GM04503 (cell line): ENCODE measurements at regions not wholly inside any gene's neighbourhood (a gene's known extent, or its start where the extent isn't known, plus 50 kb on each side); places are given as distances from the start of the nearest gene placed in this dataset.

Source experiments
- DNase-seq: peaks from one replicate; pipeline ENCODE4 v3.0.0-alpha.2; 2012; ENCODE audit warnings: low read depth

DNA sequence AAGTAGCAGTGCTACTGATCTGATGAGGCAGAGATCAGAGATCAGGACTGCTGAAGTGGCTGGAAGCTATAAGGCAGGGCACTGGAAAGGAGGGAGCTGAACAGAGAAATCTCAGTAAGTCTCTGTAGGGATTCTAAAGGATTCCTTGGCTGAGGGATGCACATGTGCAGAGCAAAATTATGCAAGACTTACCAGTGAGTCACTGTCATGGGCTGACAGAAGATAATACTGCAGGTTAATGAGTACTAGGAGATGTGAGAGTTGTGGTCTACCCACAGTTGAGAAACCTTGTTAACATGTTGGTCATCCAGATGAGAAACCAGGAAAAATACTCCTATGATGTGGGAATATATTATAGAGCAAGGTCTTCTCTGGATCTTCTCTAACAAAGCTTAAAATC, 378.1 kb downstream of the HAPSTR1 start:
- no peak for DNase-seq

DNA sequence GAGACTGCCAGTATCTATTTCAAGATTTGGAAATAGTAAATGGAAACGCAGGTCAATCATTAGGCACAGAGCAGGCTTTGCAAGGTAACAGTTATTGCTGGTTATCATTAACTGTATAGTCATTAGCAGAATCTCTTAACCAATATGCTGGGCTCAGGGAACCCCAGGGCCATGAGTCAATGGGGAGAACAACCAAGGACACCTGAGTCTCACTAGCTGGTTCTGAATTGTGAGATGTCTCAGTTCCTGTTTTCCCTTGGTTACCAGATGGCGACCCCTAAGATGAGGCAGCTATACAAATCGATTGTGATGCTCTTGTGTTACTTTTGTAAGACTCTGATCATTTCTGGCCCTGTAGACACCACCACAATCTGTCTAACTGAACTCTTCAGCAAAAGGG, 385.3 kb downstream of the HAPSTR1 start:
- no peak for DNase-seq

DNA sequence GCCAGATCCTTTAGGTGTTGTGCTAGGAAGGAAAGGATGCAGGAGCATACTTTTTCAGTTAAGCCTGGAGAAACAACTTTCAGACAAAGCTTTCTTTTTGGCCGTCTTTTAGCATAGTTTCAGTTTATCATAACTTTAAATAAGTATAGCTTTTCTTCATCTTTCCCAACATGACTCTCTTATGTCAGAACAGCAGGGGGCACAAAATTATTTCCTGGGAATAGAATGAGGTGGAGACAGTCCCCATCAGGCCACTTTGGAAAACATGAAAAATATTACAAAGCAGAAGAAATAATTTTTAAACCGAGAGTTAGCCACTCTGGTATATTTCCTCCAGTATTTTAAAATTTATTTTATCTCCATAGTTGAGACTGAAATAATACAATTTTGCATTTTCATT, 387.6 kb downstream of the HAPSTR1 start:
- no peak for DNase-seq

DNA sequence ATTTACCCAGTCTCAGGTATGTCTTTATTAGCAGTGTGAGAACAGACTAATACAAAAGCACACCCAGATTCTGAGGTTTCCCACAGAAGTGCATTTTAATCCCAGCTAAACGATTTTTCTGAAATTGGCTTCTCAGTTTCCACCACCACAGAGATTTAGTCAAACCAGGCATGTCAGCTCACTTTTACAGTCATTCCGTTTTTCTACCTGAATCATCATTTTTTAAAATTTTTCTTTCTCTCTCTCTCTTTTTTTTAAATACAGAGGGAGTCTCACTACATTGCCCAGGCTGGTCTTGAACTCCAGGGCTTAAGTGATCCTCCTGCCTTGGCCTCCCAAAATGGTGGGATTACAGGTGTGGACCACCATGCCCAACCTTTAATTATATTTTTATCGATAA, 389.1 kb downstream of the HAPSTR1 start:
- DNase-seq: no peak

DNA sequence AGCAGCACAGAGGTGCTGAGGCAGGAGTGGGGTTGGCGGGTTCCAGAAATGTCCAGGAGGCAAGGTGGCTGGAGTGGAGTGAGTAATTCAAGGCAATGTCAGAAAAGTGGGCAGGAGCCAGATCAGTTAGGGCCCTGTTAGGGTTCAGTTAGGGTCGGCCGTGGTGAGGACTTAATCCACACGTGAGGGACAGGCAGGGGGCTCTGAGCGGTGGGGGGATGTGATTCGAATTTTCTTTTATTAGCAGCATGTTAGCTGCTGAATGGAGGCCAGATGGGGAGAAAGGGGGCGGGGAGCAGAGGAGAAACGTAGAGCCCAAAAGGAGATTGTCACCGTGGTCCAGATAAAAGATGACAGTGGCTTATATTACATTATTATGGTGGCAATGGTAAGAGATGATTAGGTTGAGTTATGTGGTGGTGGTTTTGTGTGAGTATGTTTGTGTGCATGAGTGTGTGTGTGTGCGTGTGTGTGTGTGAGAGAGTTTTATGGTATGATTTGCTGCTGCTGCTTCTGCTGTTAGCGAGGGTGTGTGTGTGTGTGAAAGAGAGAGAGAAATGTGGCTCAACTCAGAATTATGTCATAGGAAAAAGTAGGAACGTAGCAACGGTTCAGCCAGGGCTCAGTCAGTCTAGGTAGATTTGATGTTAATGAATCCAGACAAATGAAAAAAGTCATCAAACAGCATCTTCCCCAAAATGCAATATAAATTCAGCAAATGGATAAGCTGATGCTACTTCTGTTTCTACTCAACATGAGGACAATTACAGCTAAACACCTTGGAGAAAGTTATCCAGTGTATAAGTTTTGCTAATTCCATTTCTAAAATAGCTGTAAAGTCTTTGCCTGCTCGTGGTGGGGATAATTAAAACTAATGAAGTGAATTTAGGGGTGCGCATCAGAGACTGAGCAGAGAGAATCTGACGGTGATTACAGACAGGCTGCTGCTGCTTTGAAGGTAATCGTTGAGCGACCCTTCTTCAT, 390.6 kb downstream of the HAPSTR1 start:
- DNase-seq: no peak

DNA sequence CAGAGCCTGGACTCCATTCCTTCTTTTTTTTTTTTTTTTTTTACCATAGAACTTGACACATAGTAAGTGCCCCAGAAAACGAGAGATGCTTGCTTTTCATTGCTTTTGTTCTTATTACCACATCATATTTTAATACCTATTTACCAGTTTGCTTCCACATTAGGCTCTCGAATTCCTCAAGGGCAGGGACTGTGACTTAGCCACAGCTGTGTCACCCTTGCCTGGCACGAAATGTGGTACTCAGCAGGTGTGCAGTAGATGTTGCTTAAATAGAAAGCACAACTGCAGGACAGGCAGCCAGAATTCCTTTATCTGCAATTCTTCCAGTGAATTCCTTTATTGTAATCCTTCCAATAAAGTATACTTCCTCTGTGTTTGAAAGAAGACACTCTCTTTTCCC, 393.0 kb downstream of the HAPSTR1 start:
- no peak for DNase-seq

DNA sequence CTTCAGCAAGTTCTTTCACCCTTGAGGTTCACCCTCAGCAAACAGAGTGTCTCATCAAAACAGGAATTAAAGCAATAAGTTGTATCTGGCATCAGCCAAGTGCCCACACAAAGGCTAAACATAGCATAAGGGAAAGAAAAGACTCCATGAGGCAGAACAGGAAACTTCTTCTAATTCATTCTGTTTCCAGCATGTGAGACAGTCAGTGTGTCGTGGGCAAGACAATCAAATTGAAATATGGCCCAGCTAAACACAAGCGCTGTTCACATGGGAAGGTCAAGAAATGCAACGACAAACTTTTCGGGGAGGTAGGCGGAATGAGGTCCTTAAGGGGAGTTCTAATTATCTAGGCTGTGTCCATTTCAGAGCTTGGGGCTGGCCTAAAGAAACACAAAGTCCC, 393.4 kb downstream of the HAPSTR1 start:
- DNase-seq: no peak

DNA sequence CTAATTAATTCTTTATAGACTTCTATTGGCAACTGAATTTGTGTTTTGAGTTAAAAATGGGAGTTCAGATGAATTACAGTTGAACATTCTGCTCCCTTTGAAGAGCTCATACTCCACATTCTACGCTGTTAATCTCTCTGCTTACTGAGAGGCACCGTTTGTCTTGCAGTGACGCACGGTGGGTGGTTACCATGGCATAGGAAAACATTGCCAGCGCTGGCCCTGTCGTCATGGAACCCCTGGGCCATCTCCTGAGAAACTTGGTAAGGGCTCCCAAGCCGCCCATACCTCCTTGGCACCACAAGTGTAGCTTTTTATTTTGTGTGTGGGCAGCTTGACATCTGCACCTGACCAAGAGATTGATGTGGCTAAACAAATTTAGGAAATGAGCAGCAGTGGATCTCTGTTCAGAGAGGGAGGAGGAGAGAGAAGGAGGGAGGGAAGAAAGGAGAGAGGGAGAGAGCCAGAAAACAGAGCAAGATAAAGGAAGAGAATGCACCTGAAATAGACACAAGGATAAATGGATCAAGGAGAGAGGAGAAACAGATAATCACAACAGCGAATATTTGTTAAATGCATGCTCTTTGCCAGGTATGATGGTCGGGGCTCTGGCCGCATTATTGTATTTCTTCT, 398.5 kb downstream of the HAPSTR1 start:
- DNase-seq: no peak

DNA sequence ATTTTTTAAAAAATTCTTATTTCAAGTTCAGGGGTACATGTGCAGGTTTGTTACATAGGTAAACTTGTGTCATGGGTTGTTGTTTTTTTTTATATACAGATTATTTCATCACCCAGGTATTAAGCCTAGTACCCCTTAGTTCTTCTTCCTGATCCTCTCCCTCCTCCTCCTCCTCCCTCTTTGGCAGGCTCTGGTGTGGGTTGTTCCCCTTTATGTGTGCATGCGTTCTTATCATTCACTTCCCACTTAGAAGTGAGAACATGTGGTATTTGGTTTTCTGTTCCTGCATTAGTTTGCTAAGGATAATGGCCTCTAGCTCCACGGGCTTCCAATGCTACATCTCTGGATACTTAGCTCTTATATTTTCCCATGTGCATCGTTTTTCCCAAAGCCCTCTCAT, 404.4 kb downstream of the HAPSTR1 start:
- DNase-seq: no peak

DNA sequence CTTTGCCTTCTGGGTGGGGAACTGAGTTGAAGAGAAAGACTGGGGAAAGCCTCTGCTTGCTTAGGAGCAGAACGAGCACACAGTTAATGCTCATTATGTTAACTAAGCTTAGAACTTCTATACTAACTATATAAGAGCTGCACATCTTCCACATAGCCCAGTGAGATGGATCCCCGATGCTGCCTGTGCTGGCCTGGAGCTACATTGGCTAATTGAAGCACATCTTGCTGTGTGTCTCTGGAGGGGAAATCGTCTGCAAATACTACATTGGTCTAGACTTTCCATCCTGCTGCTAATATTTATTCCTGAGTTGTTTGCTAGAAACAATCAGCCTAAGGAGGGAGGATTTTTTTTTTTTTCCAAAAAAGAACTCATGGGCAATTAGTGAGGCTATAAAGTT, 406.3 kb downstream of the HAPSTR1 start:
- no peak for DNase-seq

DNA sequence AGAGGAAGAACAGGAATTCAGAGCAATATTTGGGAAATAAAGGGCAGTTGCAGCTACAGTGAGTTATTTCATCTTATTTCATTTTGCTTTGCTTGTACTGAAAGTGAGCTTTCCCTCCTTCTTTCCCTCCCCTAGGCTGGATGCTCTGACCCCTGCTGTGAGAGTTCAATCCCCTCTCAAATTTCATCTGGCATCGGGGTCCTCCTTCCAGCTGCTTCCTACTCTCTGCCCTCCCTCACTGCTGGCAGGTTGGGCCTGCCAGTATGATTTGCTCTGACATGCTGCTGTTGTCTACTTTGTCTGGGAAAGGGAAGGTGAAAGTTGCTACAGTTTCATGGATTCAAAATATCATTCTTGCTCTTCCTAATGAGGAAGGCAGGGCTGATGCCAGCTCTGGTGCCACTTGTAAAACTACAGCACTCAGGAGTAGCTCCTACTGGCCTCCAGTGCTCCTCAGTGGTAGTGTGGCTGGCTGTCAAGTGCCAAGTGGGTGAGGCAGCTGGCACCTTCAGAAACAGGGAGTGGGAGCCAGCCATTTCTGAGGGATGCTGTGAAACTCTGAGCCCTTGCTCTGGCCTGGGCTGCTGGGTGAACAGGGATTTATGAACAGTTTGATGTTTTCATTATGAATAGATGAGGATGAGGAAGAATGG, 408.6 kb downstream of the HAPSTR1 start:
- DNase-seq: no peak

DNA sequence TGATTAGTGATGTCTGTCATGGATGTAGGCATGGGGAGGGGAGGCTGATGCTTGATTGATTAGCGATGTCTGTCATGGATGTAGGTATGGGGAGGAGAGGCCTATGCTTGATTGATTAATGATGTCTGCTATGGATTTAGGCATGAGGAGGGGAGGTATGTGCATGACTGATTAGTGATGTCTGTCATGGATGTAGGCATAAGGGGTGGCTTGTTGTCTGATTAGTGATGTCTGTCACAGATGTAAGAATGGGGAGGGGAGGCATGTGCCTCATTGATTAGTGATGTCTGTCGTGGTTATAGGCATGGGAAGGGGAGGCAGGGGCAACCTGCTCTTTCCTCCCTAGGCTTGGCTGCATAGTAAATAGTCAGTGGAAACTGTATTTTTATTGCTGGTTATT, 409.4 kb downstream of the HAPSTR1 start:
- no peak for DNase-seq

DNA sequence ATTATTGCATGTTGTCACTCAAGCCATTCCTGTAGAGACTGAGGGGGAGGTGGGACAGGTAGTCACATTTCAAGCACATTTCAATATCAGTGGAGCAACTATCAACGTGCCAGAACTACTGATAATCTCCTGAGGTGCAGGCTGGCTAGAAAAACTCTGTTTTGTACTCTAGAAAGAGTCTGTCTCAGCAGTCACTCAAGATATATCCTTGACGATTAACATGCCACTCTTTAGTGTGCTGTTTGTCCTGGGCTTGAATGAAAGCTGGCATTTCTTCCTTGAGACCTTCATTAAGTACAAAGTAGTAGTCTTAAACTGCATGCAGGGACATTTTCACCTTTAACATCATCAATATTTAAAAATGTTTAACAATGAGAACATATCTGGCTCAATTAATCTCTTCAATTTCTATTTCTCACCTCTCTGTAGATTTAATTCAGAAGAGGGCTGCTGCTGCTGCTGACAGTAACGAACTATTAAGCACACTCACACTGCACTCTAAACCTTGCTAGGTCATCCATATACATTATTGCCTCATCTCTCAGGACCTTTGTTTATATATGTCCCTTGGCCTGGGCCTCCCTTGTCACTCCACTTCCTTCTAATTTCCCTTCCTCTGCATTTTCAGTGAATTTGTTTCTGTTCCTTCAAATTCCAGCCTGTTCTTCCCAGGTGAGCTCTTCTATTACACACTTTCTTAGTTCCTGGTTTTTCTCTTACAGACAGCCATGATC, 412.0 kb downstream of the HAPSTR1 start:
- no peak for DNase-seq

DNA sequence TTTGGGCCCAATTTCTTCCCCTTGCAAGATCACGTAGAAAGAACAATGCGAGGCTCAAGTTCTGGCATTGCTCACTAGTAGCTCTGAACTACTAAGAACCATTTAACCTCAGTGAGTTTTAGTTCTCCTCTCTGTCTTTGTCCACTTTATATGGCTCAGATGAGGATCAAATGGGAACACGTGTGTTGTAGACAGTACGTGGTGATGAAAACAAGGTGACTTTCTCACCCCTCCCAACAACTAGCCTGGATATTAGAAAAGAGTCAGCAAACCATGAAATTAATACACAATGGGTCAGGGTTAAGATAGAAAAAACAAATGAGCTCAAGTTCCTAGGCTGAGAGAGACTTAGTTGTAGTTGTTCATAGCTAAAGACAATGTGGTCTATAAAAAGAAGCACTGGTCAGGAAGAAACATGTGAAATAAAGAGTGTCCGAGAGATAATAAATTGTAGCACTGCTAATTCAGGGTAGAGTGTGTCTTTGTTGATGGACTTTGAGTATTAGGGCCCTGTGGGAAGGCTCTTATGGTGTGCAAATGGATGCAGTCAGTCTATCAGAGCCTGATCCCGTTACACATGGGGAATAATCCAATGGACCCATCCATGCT, 417.0 kb downstream of the HAPSTR1 start:
- DNase-seq: no peak

DNA sequence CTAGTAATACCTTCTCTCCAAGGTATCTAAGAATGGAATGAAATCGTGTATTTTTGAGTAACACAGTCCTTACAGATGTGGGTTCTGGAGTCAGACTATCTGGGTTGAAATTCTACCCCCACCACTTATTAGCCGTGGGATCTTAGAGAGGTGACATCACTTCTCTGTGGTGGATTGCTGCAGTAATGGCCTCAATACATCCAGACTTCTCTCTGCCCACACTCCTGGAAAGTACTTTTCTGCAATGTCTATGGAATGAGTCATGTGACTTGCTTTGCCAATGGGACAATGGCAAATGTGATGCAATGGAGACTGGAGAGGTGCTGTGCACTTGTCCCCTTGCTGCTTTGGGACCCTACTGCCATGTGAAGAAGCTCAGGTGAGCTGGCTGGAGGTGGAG, 418.2 kb downstream of the HAPSTR1 start:
- no peak for DNase-seq

DNA sequence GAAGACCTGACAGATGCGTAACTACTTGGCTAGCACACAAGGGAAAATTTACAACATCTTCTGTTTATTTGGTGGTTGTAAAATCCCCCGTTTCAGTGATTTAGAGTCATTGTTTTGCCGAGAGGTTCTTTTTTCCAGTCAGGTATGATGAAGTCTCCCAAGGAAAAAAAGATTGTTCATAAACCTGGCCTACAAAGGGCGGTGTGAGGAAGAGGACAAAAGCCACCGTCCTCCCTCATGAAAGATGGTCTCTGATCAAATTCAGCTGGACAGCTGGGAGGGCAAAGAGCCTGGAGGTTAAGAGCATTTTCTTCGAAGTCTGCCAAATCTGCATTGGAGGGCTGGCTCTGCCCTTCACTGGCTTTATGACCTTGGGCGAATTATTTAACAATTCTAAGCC, 419.9 kb downstream of the HAPSTR1 start:
- DNase-seq: no peak

DNA sequence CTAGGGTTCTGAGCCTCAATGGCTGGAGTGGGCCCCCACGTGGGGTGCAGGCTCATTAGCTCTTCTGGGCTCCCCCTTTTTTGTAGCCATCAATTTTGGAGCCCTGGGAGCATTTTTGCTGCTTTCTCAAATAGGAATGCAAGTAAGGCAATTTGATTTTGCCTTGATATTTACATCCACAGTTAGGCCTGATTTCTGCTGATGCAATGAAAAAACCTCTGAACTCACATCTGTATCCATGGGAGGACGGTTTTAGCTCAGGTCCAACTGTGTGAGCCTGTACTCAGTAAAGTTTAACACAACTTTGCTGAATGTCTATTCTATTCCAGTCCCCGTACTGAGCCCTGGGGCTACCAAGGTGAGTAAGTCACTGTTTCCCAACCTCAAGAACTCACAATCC, 425.0 kb downstream of the HAPSTR1 start:
- no peak for DNase-seq

DNA sequence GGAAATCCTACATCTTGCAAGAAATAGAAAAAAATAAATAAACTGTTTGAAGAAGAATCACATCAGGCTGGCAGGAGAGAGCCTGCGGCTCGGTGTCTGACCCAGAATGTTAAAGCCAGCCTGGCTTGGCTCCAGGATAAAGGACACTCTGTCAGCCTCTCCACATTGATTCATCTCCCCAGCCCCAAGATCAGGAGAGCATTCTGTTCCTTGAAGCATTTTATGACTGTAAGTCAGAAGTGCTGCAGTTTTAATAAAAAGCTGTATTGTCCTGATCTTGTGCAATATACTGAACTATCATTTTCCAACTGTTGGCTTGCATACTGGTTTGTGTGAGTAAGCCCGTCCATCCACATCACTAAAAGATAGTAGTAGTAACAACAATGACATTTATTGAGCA, 426.6 kb downstream of the HAPSTR1 start:
- no peak for DNase-seq

DNA sequence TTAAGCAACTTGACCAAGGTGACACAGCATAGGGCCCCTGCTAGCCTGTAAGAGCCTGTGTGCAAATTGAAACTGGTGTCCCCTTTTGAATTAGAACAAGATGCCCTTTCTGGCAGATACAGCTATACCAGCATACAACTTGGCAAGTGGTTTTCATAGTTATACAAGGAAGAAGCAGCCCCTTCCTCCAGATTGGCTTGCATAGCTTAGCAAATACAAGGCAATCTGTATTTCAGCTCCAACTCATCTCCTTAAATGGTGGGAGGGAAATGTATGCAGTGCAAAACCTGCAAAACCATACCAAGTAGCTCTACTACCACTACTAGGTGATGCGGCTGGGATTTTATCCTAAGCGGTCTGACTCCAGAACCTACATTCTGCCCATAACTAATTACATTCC, 427.1 kb downstream of the HAPSTR1 start:
- no peak for DNase-seq

DNA sequence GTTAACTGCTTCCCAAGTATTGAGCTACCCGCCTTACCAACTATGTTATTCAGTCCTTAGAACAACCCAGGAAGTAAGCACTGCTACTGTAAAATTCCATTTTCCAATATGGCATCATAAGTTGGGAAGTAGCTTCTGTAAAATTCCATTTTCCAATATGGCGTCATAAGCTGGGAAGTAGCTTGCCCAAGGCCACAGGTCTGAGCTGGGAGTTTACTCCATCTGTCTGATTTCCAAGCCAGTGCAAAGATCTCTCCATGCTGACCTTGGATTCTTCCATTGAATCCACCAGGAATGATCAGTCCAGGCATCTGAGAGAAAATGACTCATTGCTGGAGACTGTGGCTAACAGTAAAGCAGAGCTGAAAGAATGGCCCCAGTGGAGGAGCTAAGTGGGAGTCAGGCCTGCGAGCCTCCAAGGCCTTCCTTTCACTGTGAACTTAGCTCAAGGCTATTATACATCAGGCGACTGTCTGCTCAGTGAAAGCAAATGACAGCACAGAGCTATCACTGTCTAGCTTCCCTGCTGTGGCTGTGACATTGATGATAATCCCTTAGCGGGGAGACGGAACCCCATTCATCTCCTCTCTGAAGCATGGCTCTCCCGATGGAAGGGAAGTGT, 430.4 kb downstream of the HAPSTR1 start:
- DNase-seq: no peak

DNA sequence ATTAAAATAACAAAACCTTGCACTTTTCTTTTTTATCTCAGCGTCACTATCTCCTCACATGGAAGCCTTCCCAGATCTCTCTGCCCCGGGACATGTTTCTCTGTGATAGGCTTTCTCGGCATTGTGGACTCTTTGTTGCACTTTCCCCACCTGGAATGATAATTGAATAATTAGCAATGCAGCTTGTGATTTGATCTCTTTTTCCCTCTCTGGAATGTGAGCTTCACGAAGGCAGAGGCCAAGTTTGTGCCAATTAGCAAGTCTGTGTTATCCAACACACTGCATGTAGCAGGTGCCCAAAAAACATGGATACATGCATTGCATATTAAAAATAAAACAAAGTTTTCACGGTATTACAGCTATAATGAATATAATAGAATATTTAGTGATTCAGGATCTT, 431.2 kb downstream of the HAPSTR1 start:
- DNase-seq: no peak

DNA sequence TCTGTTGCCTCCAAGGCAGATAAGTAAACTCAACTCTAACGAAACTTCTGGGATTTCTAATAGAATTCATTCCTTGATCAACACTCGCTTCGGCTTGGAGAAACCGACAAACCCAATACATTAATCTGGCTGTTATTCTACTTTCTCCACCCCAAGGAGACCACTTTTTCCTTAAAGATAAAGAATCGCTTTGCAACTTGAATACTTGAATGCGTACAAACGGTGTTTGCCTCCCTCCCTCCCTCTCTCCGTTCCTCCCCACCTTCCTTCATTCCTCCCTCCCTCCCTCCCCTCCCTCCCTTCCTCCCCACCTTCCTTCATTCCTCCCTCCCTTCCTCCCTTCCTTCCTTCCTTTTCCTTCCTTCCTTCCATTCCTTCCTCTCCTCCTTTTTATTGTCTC, 432.6 kb downstream of the HAPSTR1 start:
- no peak for DNase-seq
